ENCODE measurements at regions not wholly inside any gene's neighbourhood (a gene's known extent, or its start where the extent isn't known, plus 50 kb on each side); places are given as distances from the start of the nearest gene placed in this dataset.

DNA sequence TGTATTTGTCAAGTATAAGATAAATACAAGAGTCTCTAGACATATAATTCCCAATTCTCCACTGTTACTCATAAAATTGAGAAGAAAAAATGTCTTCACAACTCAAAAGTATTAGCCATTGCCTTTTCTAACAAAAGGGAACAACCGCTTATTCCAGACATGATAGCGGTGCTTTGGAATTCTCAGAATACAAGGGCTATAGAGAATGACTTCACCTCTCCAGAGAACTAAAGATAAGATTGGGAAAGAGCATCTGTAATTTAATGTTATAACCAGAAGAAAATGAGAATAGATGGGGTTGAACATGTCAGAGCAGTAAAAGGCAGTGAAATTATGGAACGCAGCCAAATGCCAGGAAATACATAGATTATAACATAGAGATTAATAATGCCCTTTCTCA, 730.8 kb downstream of the C6orf118 start:
- Histone ChIP-seq H2BK120ac (ENCODE audit: low read depth, low read length) (no peak overlapping the region), H3K36me3 (ENCODE audit: control insufficient read depth, insufficient read depth, low read length) (no peaks in the 10 kb centered on the region), H3K56ac (ENCODE audit: extremely low read depth, insufficient read depth, low read length) (no peak overlapping the region), H3K79me1 (ENCODE audit: low read depth in 1 of 2, low read length in 2 of 2) (no peaks in the 10 kb centered on the region), H2BK15ac (ENCODE audit: low read depth, low read length) (no peak overlapping the region), H3K23ac (ENCODE audit: low read depth, low read length) (no peak overlapping the region), H3K27ac (ENCODE audit: insufficient read depth, low read length) (no peak overlapping the region), H2BK20ac (ENCODE audit: low read depth, low read length) (no peak overlapping the region), H3K9me1 (ENCODE audit: insufficient read depth, low read length) (no peaks in the 10 kb centered on the region), H3K27me3 (ENCODE audit: control insufficient read depth, insufficient read depth, low read length) (no peaks in the 10 kb centered on the region), H2AK9ac (replicated peaks; ENCODE audit: low read depth, low read length, poor library complexity) (no peak overlapping the region), H3K4me3 (ENCODE audit: insufficient read depth, low read depth, low read length) (no peak overlapping the region), H4K8ac (ENCODE audit: low read depth in 2 of 2, low read length in 2 of 2) (no peak overlapping the region), H3K4ac (ENCODE audit: low read depth, low read length) (no peak overlapping the region), H3K18ac (ENCODE audit: low read depth, low read length) (no peak overlapping the region), H2AFZ (replicated peaks; ENCODE audit: low read length, poor library complexity) (no peak overlapping the region), H4K91ac (ENCODE audit: insufficient read depth, low read depth, low read length) (no peak overlapping the region), H3K14ac (replicated peaks; ENCODE audit: low read depth, low read length) (no peak overlapping the region), H2AK5ac (ENCODE audit: low read depth, low read length) (no peak overlapping the region), H4K20me1 (ENCODE audit: insufficient read depth, low read length) (no peaks in the 10 kb centered on the region), H2BK5ac (ENCODE audit: low read depth, low read length, poor library complexity, severe bottlenecking) (no peak overlapping the region), H3K9ac (ENCODE audit: low read depth, low read length) (no peak overlapping the region), H3K4me2 (ENCODE audit: low read depth, low read length) (no peak overlapping the region), H4K5ac (ENCODE audit: low read depth, low read length) (no peak overlapping the region), H3K4me1 (ENCODE audit: control insufficient read depth, insufficient read depth, low read length) (no peaks in the 10 kb centered on the region), H3K9me3 (ENCODE audit: control insufficient read depth, insufficient read depth, low read length) (peaks cover 11% of the 10 kb centered on the region)
- WGBS, 2 experiments (ENCODE audit: extremely low coverage in 2 of 2, insufficient read length in 1 of 2), result no CpG with 5 or more reads among the region's 3 CpGs
- no peak for DNase-seq
- in situ Hi-C loops (cut with MboI; ENCODE audit: low sequenced_read_pairs) (no loop called here), intact Hi-C loops (cut with micrococcal nuclease) (no loop called here), dilution Hi-C loops (cut with HindIII; ENCODE audit: low sequenced_read_pairs, unreplicated experiment) (no loop called here)
- POLR2A ChIA-PET (ENCODE audit: unreplicated experiment), result no interaction called here
- TF ChIP-seq MXI1 (IDR thresholded peaks at IDR 0.05; ENCODE audit: borderline replicate concordance, low read depth, low read length) (no peak), RCOR1 (IDR thresholded peaks at IDR 0.05; ENCODE audit: insufficient replicate concordance, low read length) (no peak), FOS (IDR thresholded peaks at IDR 0.05; ENCODE audit: low read depth, low read length) (no peak), NFE2L2 (IDR thresholded peaks at IDR 0.05; ENCODE audit: low read depth, low read length) (no peak), MAZ (IDR thresholded peaks at IDR 0.05; ENCODE audit: borderline replicate concordance, low read depth, low read length) (no peak), CHD1 (IDR thresholded peaks at IDR 0.05; ENCODE audit: low read depth, low read length) (no peak), MAFK (IDR thresholded peaks at IDR 0.05; ENCODE audit: low read depth, low read length) (no peak), RFX5 (IDR thresholded peaks at IDR 0.05; ENCODE audit: low read depth, low read length) (no peak), SMC3 (IDR thresholded peaks at IDR 0.05; ENCODE audit: low read depth, low read length) (no peak), RAD21 (IDR thresholded peaks at IDR 0.05; ENCODE audit: low read length) (no peak), BHLHE40 (IDR thresholded peaks at IDR 0.05; ENCODE audit: low read depth, low read length) (no peak), CEBPB (IDR thresholded peaks at IDR 0.05; ENCODE audit: low read depth, low read length) (no peak), POLR2A (IDR thresholded peaks at IDR 0.05; ENCODE audit: low read depth, low read length) (no peak)
- TF ChIP-seq, protein P1, sequence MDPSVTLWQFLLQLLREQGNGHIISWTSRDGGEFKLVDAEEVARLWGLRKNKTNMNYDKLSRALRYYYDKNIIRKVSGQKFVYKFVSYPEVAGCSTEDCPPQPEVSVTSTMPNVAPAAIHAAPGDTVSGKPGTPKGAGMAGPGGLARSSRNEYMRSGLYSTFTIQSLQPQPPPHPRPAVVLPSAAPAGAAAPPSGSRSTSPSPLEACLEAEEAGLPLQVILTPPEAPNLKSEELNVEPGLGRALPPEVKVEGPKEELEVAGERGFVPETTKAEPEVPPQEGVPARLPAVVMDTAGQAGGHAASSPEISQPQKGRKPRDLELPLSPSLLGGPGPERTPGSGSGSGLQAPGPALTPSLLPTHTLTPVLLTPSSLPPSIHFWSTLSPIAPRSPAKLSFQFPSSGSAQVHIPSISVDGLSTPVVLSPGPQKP (IDR thresholded peaks at IDR 0.05; ENCODE audit: borderline replicate concordance, low read depth, low read length), result no peak
- TF ChIP-seq, protein P2, sequence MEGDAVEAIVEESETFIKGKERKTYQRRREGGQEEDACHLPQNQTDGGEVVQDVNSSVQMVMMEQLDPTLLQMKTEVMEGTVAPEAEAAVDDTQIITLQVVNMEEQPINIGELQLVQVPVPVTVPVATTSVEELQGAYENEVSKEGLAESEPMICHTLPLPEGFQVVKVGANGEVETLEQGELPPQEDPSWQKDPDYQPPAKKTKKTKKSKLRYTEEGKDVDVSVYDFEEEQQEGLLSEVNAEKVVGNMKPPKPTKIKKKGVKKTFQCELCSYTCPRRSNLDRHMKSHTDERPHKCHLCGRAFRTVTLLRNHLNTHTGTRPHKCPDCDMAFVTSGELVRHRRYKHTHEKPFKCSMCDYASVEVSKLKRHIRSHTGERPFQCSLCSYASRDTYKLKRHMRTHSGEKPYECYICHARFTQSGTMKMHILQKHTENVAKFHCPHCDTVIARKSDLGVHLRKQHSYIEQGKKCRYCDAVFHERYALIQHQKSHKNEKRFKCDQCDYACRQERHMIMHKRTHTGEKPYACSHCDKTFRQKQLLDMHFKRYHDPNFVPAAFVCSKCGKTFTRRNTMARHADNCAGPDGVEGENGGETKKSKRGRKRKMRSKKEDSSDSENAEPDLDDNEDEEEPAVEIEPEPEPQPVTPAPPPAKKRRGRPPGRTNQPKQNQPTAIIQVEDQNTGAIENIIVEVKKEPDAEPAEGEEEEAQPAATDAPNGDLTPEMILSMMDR (conservative IDR thresholded peaks at IDR 0.05; ENCODE audit: low read depth, low read length), result no peak
- TF ChIP-seq, protein P3, sequence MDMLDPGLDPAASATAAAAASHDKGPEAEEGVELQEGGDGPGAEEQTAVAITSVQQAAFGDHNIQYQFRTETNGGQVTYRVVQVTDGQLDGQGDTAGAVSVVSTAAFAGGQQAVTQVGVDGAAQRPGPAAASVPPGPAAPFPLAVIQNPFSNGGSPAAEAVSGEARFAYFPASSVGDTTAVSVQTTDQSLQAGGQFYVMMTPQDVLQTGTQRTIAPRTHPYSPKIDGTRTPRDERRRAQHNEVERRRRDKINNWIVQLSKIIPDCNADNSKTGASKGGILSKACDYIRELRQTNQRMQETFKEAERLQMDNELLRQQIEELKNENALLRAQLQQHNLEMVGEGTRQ (IDR thresholded peaks at IDR 0.05; ENCODE audit: low read depth, low read length), result no peak
- BruUV-seq (replicated peaks), result no TSS peak
- ATAC-seq (ENCODE audit: low read depth), result no peak
- CTCF ChIA-PET, result no interaction called here

Data from IMR-90 (cell line).